ENCODE measurements at regions not wholly inside any gene's neighbourhood (a gene's known extent, or its start where the extent isn't known, plus 50 kb on each side); places are given as distances from the start of the nearest gene placed in this dataset.

DNA sequence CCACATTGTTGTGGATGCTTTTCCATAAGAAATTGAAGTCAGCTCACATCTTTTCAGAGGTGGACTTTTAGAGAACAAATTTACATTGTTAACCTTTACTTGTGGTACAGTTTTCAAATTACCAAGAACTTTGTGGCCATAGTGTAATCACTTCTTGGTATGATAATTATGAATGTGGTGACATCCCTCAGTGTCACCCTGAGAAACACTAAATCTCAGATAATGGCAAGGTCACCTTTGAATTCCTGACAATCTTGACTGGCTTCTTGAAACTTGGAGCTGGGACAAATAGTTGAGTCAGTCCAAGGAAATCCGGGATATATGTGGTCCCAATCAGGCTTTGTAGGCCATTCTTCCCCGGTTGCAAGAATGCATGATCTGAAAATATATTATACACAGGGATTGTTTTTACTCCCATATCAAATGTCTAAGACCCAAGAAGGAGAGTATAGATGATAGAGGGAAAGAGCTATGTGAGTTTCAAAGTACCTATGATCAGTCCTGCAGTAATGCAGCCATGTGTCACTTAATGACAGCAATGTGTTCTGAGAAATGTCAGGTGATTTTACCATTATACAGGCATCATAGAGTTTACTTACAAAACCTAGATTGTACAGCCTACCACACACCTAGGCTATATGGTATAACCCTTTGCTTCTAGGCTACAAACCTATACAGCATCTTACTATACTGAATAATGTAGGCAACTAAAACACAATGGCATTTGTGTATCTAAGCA lies 120.8 kb upstream of the MTHFD1L start:
- H3K4me2 ChIP-seq: no peak overlapping the region
- no peaks in the 10 kb centered on the region for H3K36me3 ChIP-seq
- no peak overlapping the region for H3K4me3 ChIP-seq
- no peaks in the 10 kb centered on the region for H3K9me3 ChIP-seq (replicated peaks in 1 of 11)
- H3K27me3 ChIP-seq: peaks cover 0 to 6% (median 0%) of the 10 kb centered on the region in 11 experiments; a peak in 1 of 22 replicates
- no peak for TF ChIP-seq Cebpa-rat (IDR thresholded peaks at IDR 0.05)
- no peaks in the 10 kb centered on the region for H3K4me1 ChIP-seq
- no peak overlapping the region for H3K9ac ChIP-seq
- peaks cover 0 to 87% (median 0%) of the 10 kb centered on the region in 11 experiments; a peak in 4 of 22 replicates for H4K20me1 ChIP-seq
- no peak overlapping the region for H3K27ac ChIP-seq

DNA sequence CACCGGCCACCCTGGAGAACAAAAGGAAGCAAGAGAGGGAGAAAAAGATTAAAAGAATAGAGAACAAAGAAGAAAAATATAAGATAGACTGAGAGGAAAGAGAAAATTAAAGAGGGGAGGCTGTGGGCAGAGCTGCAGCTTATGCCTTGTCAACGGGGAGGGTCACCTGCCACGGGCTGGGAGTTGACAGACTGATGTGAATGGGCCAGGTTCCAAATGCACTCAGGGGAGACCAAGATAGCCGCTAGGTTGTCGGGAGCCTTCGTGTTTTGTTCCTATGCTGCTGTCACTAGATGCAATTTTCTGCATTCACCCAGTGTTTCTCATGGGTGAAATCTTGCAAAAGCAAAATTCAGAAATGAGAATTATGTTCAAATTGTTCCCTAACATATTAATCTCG lies 119.6 kb upstream of the MTHFD1L start:
- Histone ChIP-seq H3K4me1 (peaks cover 0 to 2% (median 0%) of the 10 kb centered on the region in 10 experiments; a peak in 4 of 20 replicates), H4K20me1 (peaks cover 0 to 75% (median 0%) of the 10 kb centered on the region in 11 experiments; a peak in 4 of 22 replicates), H3K4me2 (no peak overlapping the region), H3K27me3 (no peaks in the 10 kb centered on the region; a peak in 1 of 22 replicates), H3K9ac (no peak overlapping the region), H3K27ac (no peak overlapping the region), H3K4me3 (no peak overlapping the region), H3K9me3 (replicated peaks in 1 of 11) (no peaks in the 10 kb centered on the region), H3K36me3 (no peaks in the 10 kb centered on the region)
- no peak for TF ChIP-seq Cebpa-rat (IDR thresholded peaks at IDR 0.05)

DNA sequence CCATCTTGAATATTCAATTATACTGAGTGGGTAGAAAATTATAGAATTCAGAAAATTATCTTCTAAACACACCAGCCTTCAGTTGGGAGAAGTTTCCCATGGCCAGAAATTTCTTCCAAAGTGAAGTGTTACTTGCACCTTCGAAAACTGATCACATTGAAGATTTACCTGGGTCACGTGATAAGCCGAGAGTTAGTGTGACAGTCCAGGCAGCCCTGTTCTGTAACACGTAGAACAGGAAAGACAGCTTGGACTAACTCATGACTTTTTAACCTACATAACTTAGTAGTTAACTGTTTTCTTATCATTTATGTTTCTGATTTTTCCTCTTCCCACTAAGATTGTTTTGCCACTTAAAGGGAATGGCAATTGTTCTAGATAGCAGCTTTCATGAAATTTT lies 118.3 kb upstream of the MTHFD1L start:
- Histone ChIP-seq H3K9ac (no peak overlapping the region), H3K4me1 (peaks cover 0 to 9% (median 3%) of the 10 kb centered on the region in 10 experiments; a peak in 10 of 20 replicates), H3K4me2 (no peak overlapping the region), H4K20me1 (peaks cover 0 to 70% (median 0%) of the 10 kb centered on the region in 11 experiments; a peak in 4 of 22 replicates), H3K9me3 (replicated peaks in 1 of 11) (no peaks in the 10 kb centered on the region), H3K27ac (no peak overlapping the region), H3K4me3 (no peak overlapping the region), H3K27me3 (no peaks in the 10 kb centered on the region), H3K36me3 (no peaks in the 10 kb centered on the region)
- no peak for TF ChIP-seq Cebpa-rat (IDR thresholded peaks at IDR 0.05)

DNA sequence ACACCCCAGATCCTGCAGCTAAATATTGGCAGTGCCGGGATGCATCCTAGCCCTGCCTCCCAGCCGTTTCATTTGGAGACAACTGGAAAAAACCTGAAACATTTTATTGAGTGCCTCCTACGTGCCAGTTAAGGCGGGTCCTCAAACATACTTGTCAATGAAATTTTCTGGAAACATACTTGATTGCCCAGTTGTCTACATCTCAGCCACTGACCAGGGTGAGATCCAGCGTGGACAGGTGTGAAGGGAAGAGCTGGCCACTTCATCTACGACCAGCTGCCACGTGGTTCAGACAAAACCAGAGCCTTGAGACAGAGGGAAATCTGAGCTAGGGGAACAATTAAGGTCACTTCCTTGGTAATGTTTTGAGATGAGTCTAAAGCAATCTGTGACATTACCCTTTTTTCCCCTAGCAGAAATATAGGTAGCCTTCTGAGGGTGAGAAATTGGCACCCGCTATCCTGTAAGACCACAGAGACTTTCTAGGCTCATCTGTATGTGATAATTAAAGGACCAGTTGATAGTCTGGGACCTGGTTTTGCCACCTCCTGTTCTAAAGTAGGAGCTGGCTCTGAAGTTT lies 116.3 kb upstream of the MTHFD1L start:
- Histone ChIP-seq H3K4me2 (no peak overlapping the region), H3K27me3 (no peaks in the 10 kb centered on the region)
- TF ChIP-seq Cebpa-rat (IDR thresholded peaks at IDR 0.05): no peak

DNA sequence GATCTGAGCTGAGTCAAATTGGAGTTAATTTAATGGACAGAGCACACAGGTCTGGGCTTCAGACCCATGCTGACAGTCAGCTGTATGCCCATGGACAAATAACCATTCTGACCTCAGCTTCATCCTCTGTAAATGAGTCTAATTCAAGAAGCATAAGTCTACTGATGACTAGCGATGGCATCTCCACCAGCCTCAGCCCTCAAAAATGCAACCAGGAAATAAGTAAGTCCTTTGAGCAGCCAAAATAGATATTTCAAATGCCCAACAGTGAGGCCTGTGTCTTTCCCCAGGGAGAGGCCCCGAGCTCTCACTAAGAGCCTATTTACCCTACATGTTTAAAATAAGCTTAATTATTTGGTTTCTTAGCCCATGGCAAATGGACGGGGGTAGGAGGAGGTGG lies 114.2 kb upstream of the MTHFD1L start:
- H3K9me3 ChIP-seq (replicated peaks in 1 of 11): no peaks in the 10 kb centered on the region
- no peak for TF ChIP-seq Cebpa-rat (IDR thresholded peaks at IDR 0.05)

More for the DNA sequence above, 116.3 kb upstream of the MTHFD1L start:
- no peaks in the 10 kb centered on the region for H3K36me3 ChIP-seq
- no peaks in the 10 kb centered on the region for H3K9me3 ChIP-seq (replicated peaks in 1 of 11)
- no peak overlapping the region for H3K9ac ChIP-seq
- no peak overlapping the region for H3K27ac ChIP-seq
- H3K4me3 ChIP-seq: no peak overlapping the region
- peaks cover 0 to 9% (median 3%) of the 10 kb centered on the region in 10 experiments; a peak in 10 of 20 replicates for H3K4me1 ChIP-seq
- H4K20me1 ChIP-seq: peaks cover 0 to 67% (median 0%) of the 10 kb centered on the region in 11 experiments; a peak in 4 of 22 replicates

DNA sequence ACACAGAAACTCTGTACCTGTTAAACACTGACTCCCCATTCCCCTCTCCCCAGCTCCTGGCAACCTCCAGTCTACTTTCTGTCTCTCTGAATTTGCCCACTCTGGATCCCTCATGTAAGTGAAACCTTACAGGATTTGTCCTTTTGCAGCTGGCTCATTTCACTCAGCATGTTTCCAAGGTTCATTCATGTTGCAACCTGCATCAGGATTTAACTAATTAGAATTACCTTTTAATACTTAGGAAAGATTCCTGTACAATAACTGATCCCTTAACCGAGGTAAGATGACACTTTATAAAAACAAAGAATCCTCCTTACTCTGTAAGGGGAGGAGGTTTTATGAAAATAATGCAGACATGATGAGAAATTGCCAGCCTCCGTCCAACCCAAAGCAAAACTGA lies 113.1 kb upstream of the MTHFD1L start:
- Histone ChIP-seq H3K27me3 (no peaks in the 10 kb centered on the region), H4K20me1 (peaks cover 0 to 73% (median 0%) of the 10 kb centered on the region in 11 experiments; a peak in 3 of 22 replicates), H3K9ac (no peak overlapping the region), H3K9me3 (replicated peaks in 1 of 11) (no peaks in the 10 kb centered on the region), H3K4me3 (no peak overlapping the region), H3K4me1 (peaks cover 0 to 9% (median 3%) of the 10 kb centered on the region in 10 experiments; a peak in 10 of 20 replicates), H3K4me2 (no peak overlapping the region), H3K27ac (no peak overlapping the region), H3K36me3 (no peaks in the 10 kb centered on the region)
- no peak for TF ChIP-seq Cebpa-rat (IDR thresholded peaks at IDR 0.05)

More for the DNA sequence above, 114.2 kb upstream of the MTHFD1L start:
- H3K9ac ChIP-seq: no peak overlapping the region
- H4K20me1 ChIP-seq: peaks cover 0 to 70% (median 0%) of the 10 kb centered on the region in 11 experiments; a peak in 3 of 22 replicates
- H3K36me3 ChIP-seq: no peaks in the 10 kb centered on the region
- peak overlapping the region in 6 of 11 experiments; percentile 15 to 44 (median 32); a peak in 8 of 22 replicates for H3K4me2 ChIP-seq
- H3K4me3 ChIP-seq: no peak overlapping the region
- H3K4me1 ChIP-seq: peaks cover 0 to 9% (median 3%) of the 10 kb centered on the region in 10 experiments; a peak in 10 of 20 replicates
- no peak overlapping the region for H3K27ac ChIP-seq
- no peaks in the 10 kb centered on the region for H3K27me3 ChIP-seq

DNA sequence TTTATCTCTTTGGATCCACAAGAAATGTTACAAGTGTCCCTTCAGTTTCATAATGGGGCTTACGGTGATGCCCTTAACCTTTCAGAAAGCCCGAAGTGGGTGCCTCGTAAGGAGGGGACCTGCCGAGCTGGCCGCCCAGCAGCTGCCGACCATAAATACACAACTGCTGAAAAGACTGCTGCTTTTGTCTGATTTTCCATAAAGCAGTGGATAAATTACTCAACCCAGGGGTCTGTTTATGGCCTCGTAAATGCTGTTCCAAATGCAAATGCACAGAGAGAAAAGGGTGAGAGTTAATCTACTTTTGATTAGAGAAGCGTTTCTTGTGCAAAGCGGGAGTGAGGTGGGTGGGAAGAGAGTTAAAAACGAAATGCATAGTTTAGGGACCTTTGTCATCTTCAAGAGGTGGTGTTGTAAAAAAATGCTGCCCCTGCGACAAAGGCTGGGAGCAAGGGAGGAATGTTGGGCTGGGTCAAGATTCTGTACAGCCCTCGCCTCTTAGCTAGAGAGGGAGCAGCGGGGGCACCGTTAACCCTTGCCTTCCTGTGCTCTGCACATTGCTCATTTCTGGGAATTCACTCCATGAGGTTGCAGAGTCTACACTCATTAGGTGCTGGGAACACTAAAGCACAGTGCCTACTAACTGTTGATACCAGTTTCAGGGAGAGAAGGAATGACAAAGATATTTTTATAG lies 112.0 kb upstream of the MTHFD1L start:
- peaks cover 0 to 64% (median 0%) of the 10 kb centered on the region in 11 experiments; a peak in 3 of 22 replicates for H4K20me1 ChIP-seq
- no peak overlapping the region for H3K27ac ChIP-seq
- no peaks in the 10 kb centered on the region for H3K27me3 ChIP-seq
- H3K9ac ChIP-seq: no peak overlapping the region
- no peaks in the 10 kb centered on the region for H3K9me3 ChIP-seq (replicated peaks in 1 of 11)
- no peak overlapping the region for H3K4me2 ChIP-seq
- H3K4me1 ChIP-seq: peaks cover 0 to 9% (median 3%) of the 10 kb centered on the region in 10 experiments; a peak in 10 of 20 replicates
- no peak for TF ChIP-seq Cebpa-rat (IDR thresholded peaks at IDR 0.05)
- no peak overlapping the region for H3K4me3 ChIP-seq
- no peaks in the 10 kb centered on the region for H3K36me3 ChIP-seq

DNA sequence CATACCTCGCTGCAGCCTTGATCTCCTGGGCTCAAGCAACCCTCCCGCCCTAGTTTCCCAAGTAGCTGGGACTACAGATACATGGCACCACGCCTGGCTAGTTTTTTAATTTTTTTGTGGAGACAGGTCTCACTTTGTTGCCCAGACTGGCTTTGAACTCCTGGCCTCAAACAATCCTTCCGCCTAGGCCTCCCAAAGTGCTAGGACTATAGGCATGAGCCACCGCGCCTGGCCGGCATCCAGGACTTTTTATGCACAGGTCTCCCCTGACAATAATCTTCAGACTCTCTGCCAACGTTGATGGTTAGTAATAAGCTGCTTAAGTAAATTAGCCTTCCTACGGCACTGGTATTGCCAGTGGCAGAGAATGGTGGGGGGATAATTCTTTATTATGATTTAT lies 110.5 kb upstream of the MTHFD1L start:
- TF ChIP-seq Cebpa-rat (IDR thresholded peaks at IDR 0.05): no peak
- H3K4me1 ChIP-seq: peaks cover 0 to 9% (median 3%) of the 10 kb centered on the region in 10 experiments; a peak in 10 of 20 replicates
- H4K20me1 ChIP-seq: peaks cover 0 to 66% (median 0%) of the 10 kb centered on the region in 11 experiments; a peak in 3 of 22 replicates
- no peak overlapping the region for H3K4me3 ChIP-seq
- no peaks in the 10 kb centered on the region for H3K27me3 ChIP-seq
- H3K36me3 ChIP-seq: no peaks in the 10 kb centered on the region
- no peak overlapping the region for H3K4me2 ChIP-seq
- no peak overlapping the region for H3K9ac ChIP-seq
- H3K9me3 ChIP-seq (replicated peaks in 1 of 11): no peaks in the 10 kb centered on the region
- H3K27ac ChIP-seq: no peak overlapping the region

DNA sequence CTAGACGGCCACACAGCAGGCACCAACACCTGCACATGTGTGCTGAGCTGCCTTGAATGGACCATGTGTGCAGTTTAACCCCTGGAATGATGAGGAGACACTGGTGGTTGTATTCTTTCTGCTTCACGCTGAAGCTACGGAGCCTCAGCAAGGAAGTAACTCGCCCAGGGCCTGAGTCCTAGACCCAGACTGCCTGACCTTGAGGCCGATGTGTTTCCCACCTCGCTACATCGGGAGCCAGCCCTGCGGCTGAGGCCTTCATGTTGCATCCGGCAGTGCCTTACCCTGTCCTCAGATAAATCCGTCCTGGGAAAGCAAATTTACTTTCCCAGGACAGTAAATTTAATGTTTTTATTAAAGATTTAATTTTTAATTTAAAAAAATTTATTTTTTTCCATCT lies 110.0 kb upstream of the MTHFD1L start:
- no peaks in the 10 kb centered on the region for H3K36me3 ChIP-seq
- no peak for TF ChIP-seq Cebpa-rat (IDR thresholded peaks at IDR 0.05)
- H3K9ac ChIP-seq: no peak overlapping the region
- peaks cover 0 to 71% (median 0%) of the 10 kb centered on the region in 11 experiments; a peak in 3 of 22 replicates for H4K20me1 ChIP-seq
- no peak overlapping the region for H3K4me2 ChIP-seq
- no peak overlapping the region for H3K27ac ChIP-seq
- no peak overlapping the region for H3K4me3 ChIP-seq
- H3K9me3 ChIP-seq (replicated peaks in 1 of 11): no peaks in the 10 kb centered on the region
- H3K27me3 ChIP-seq: no peaks in the 10 kb centered on the region
- H3K4me1 ChIP-seq: peaks cover 0 to 9% (median 3%) of the 10 kb centered on the region in 10 experiments; a peak in 10 of 20 replicates

All from BLaER1 treated with 17β-estradiol and CSF1 and Interleukin-3, amounts not matched to agents 10 nM and 100 nM (cell line).